ENCODE measurements at regions not wholly inside any gene's neighbourhood (a gene's known extent, or its start where the extent isn't known, plus 50 kb on each side); places are given as distances from the start of the nearest gene placed in this dataset.

- Histone ChIP-seq H3K4me1 (ENCODE audit: low read length) (no peaks in the 10 kb centered on the region), H3K9me2 (replicated peaks; ENCODE audit: insufficient read depth, low read length) (no peaks in the 10 kb centered on the region), H3K27me3 (ENCODE audit: low read length) (no peaks in the 10 kb centered on the region), H3K4me2 (ENCODE audit: low read depth, low read length, poor library complexity, severe bottlenecking) (no peak overlapping the region), H4K20me1 (ENCODE audit: insufficient read depth, low read depth, low read length) (no peaks in the 10 kb centered on the region), H3K9ac (ENCODE audit: low read length) (no peak overlapping the region), H2AFZ (ENCODE audit: low read length) (no peak overlapping the region), H3K4me3 (ENCODE audit: low read length) (no peak overlapping the region), H3K9me3 (ENCODE audit: low read length) (no peaks in the 10 kb centered on the region), H3K36me3 (ENCODE audit: insufficient read depth, low read length) (no peaks in the 10 kb centered on the region), H3K27ac (ENCODE audit: low read length) (no peak overlapping the region), H3K79me2 (ENCODE audit: low read length) (no peaks in the 10 kb centered on the region)
- DNase-seq = no peak
Observed at GRCh38 chr15:77795446-77795845, 162.7 kb upstream of the LINGO1 start.

- Histone ChIP-seq H3K27ac (ENCODE audit: low read length) (no peak overlapping the region), H3K27me3 (ENCODE audit: low read length) (no peaks in the 10 kb centered on the region), H3K9me2 (replicated peaks; ENCODE audit: insufficient read depth, low read length) (no peaks in the 10 kb centered on the region), H3K36me3 (ENCODE audit: insufficient read depth, low read length) (no peaks in the 10 kb centered on the region), H3K4me3 (ENCODE audit: low read length) (no peak overlapping the region), H3K79me2 (ENCODE audit: low read length) (no peaks in the 10 kb centered on the region), H4K20me1 (ENCODE audit: insufficient read depth, low read depth, low read length) (no peaks in the 10 kb centered on the region), H3K9ac (ENCODE audit: low read length) (no peak overlapping the region), H3K4me1 (ENCODE audit: low read length) (no peaks in the 10 kb centered on the region), H3K9me3 (ENCODE audit: low read length) (no peaks in the 10 kb centered on the region), H2AFZ (ENCODE audit: low read length) (no peak overlapping the region), H3K4me2 (ENCODE audit: low read depth, low read length, poor library complexity, severe bottlenecking) (no peak overlapping the region)
- no peak for DNase-seq
Observed at GRCh38 chr15:77791941-77792340, 159.2 kb upstream of the LINGO1 start.

DNA sequence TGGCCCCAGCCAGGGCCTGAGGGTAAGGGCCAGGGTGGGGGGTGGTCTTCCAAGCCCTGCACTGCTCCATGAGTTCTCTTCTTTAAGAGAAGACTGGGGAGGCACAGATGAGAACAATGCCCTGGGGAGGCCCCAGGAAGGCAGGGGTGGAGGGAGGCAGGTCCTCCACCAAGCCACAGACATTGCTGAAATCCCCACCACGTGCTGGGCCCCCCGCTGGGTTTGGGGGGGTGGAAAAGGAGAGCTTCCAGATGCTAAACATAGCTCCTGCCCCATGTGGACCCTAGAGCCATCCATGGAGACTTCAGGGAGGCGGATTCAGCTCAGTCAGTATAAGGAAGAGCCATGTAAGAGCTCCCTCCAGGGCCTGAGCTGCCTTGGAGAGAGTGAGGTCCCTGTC is 157.8 kb upstream of the LINGO1 start:
- no peak overlapping the region for H3K4me2 ChIP-seq (ENCODE audit: low read depth, low read length, poor library complexity, severe bottlenecking)
- no peak overlapping the region for H3K9ac ChIP-seq (ENCODE audit: low read length)
- H3K4me3 ChIP-seq (ENCODE audit: low read length) = no peak overlapping the region
- H4K20me1 ChIP-seq (ENCODE audit: insufficient read depth, low read depth, low read length) = no peaks in the 10 kb centered on the region
- H3K36me3 ChIP-seq (ENCODE audit: insufficient read depth, low read length) = no peaks in the 10 kb centered on the region
- DNase-seq = no peak
- H3K27ac ChIP-seq (ENCODE audit: low read length) = no peak overlapping the region
- no peaks in the 10 kb centered on the region for H3K27me3 ChIP-seq (ENCODE audit: low read length)
- no peaks in the 10 kb centered on the region for H3K9me3 ChIP-seq (ENCODE audit: low read length)
- no peaks in the 10 kb centered on the region for H3K4me1 ChIP-seq (ENCODE audit: low read length)
- H3K9me2 ChIP-seq (replicated peaks; ENCODE audit: insufficient read depth, low read length) = no peaks in the 10 kb centered on the region
- no peaks in the 10 kb centered on the region for H3K79me2 ChIP-seq (ENCODE audit: low read length)
- H2AFZ ChIP-seq (ENCODE audit: low read length) = no peak overlapping the region

DNA sequence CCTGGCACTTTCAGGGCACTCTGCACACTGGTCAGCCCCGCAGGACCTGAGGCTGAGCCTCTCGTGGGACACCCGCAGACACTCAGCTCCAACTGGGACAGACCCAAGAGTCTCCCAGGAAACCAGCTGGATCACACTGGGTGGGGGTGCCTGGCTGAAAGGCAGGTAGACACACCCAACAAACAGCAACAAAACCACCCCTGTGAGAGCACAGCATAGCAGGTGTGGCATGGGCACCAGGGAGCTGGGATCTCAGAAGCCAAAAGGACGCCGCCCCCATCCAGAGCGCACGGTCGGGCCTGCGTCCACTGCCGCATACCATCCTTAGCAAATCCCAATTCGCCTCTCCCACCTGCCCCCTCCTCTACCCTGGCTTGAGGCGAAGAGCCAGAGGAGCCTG is 154.2 kb upstream of the LINGO1 start:
- Histone ChIP-seq H3K36me3 (ENCODE audit: insufficient read depth, low read length) (no peaks in the 10 kb centered on the region), H3K9me2 (replicated peaks; ENCODE audit: insufficient read depth, low read length) (no peaks in the 10 kb centered on the region), H3K9me3 (ENCODE audit: low read length) (no peaks in the 10 kb centered on the region), H3K4me1 (ENCODE audit: low read length) (no peaks in the 10 kb centered on the region), H3K9ac (ENCODE audit: low read length) (no peak overlapping the region), H4K20me1 (ENCODE audit: insufficient read depth, low read depth, low read length) (no peaks in the 10 kb centered on the region), H3K27ac (ENCODE audit: low read length) (no peak overlapping the region), H3K4me2 (ENCODE audit: low read depth, low read length, poor library complexity, severe bottlenecking) (no peak overlapping the region), H3K27me3 (ENCODE audit: low read length) (no peaks in the 10 kb centered on the region), H3K4me3 (ENCODE audit: low read length) (no peak overlapping the region), H3K79me2 (ENCODE audit: low read length) (no peaks in the 10 kb centered on the region), H2AFZ (ENCODE audit: low read length) (no peak overlapping the region)
- no peak for DNase-seq

DNA sequence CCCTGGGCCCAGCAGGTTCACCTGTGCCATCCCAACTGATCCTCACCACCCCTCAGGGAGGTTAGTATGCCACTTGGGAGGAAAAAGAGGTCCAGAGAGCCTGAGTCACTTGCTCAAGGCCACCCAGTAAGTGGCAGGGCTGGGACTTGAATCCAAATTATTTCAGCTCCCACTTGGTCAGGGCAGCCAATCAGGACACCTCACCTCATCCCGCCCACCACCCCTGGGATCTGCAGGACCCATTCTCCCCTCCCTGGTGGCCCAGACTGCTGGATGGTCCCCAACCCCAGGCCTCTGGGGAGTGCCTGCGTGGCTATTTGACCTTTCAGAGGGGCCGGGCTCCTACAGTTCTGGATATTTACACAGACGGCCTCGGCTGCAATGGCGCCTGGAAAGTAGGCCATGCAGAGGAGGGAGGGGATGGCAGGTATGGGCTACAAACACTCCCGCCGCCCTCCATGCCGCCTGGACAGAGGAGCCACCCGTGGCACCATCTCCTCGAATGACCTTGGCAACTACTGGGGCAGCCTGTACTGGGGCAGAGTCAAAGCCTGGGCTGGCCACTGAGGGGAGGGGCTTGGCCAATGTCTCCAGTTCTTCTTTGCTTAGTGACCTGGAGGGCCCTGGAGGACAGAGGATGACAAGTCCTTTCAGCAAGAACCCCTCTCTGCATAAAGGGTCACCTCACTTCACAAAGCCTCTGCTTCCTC is 153.6 kb upstream of the LINGO1 start:
- Histone ChIP-seq H4K20me1 (ENCODE audit: insufficient read depth, low read depth, low read length) (no peaks in the 10 kb centered on the region), H3K79me2 (ENCODE audit: low read length) (no peaks in the 10 kb centered on the region), H3K27me3 (ENCODE audit: low read length) (no peaks in the 10 kb centered on the region), H3K9me3 (ENCODE audit: low read length) (no peaks in the 10 kb centered on the region), H3K9me2 (replicated peaks; ENCODE audit: insufficient read depth, low read length) (no peaks in the 10 kb centered on the region), H3K4me1 (ENCODE audit: low read length) (no peaks in the 10 kb centered on the region), H3K4me3 (ENCODE audit: low read length) (no peak overlapping the region), H3K36me3 (ENCODE audit: insufficient read depth, low read length) (no peaks in the 10 kb centered on the region), H2AFZ (ENCODE audit: low read length) (no peak overlapping the region), H3K27ac (ENCODE audit: low read length) (no peak overlapping the region), H3K9ac (ENCODE audit: low read length) (no peak overlapping the region), H3K4me2 (ENCODE audit: low read depth, low read length, poor library complexity, severe bottlenecking) (no peak overlapping the region)
- DNase-seq = no peak

- Histone ChIP-seq H3K9me2 (replicated peaks; ENCODE audit: insufficient read depth, low read length) (no peaks in the 10 kb centered on the region), H2AFZ (ENCODE audit: low read length) (no peak overlapping the region), H4K20me1 (ENCODE audit: insufficient read depth, low read depth, low read length) (no peaks in the 10 kb centered on the region), H3K27me3 (ENCODE audit: low read length) (no peaks in the 10 kb centered on the region), H3K27ac (ENCODE audit: low read length) (no peak overlapping the region), H3K4me3 (ENCODE audit: low read length) (no peak overlapping the region), H3K4me1 (ENCODE audit: low read length) (no peaks in the 10 kb centered on the region), H3K9ac (ENCODE audit: low read length) (no peak overlapping the region), H3K79me2 (ENCODE audit: low read length) (no peaks in the 10 kb centered on the region), H3K4me2 (ENCODE audit: low read depth, low read length, poor library complexity, severe bottlenecking) (no peak overlapping the region), H3K9me3 (ENCODE audit: low read length) (no peaks in the 10 kb centered on the region), H3K36me3 (ENCODE audit: insufficient read depth, low read length) (no peaks in the 10 kb centered on the region)
- peak; percentile 75 for DNase-seq
Observed at GRCh38 chr15:77784361-77785292, 151.9 kb upstream of the LINGO1 start.

DNA sequence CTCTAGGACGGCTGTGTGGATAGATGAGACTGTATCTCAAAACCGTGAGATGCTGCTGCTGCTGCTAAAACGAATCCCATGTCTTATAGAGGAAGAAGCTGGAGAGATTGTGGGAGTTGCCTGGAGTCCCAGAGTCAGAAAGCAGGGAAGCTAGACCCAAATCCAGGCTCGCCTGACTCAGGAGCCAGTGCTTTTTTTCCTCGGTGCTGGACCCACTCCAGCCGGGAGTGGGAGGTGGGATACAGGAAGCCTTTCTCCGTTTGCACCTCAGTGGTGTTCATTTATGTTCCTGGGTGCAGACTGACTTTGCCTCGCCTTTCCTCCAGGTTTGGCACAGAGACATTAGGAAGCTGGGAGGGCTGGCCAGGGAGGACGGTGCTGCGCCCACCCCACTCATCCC is 150.9 kb upstream of the LINGO1 start:
- DNase-seq = no peak
- Histone ChIP-seq H3K9me3 (ENCODE audit: low read length) (no peaks in the 10 kb centered on the region), H3K9me2 (replicated peaks; ENCODE audit: insufficient read depth, low read length) (no peaks in the 10 kb centered on the region), H3K9ac (ENCODE audit: low read length) (no peak overlapping the region), H3K27me3 (ENCODE audit: low read length) (no peaks in the 10 kb centered on the region), H2AFZ (ENCODE audit: low read length) (no peak overlapping the region), H3K4me2 (ENCODE audit: low read depth, low read length, poor library complexity, severe bottlenecking) (no peak overlapping the region), H3K79me2 (ENCODE audit: low read length) (no peaks in the 10 kb centered on the region), H3K36me3 (ENCODE audit: insufficient read depth, low read length) (no peaks in the 10 kb centered on the region), H3K27ac (ENCODE audit: low read length) (no peak overlapping the region), H4K20me1 (ENCODE audit: insufficient read depth, low read depth, low read length) (no peaks in the 10 kb centered on the region), H3K4me3 (ENCODE audit: low read length) (no peak overlapping the region), H3K4me1 (ENCODE audit: low read length) (no peaks in the 10 kb centered on the region)

DNA sequence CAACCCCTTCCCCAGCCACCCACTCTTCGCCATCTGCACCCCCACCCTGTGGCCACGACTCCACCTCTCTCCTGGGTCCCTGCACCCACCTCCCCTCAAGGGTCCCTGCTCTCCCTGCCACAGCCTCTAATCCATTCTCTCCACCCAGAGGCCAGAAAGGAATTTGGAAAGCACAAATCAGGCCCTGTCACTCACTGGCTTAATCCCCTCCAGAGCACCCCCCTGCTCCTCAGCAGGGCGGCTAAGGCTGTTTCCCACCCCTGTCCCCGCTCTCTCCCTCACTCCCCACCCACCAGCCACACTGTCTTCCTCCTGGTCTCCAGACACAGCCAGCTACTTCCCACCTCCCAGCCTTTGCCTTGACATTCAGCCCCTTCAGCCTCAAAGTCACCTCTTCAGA is 150.0 kb upstream of the LINGO1 start:
- Histone ChIP-seq H3K4me2 (ENCODE audit: low read depth, low read length, poor library complexity, severe bottlenecking) (no peak overlapping the region), H3K27me3 (ENCODE audit: low read length) (no peaks in the 10 kb centered on the region), H3K4me1 (ENCODE audit: low read length) (no peaks in the 10 kb centered on the region), H3K79me2 (ENCODE audit: low read length) (no peaks in the 10 kb centered on the region), H3K27ac (ENCODE audit: low read length) (no peak overlapping the region), H3K4me3 (ENCODE audit: low read length) (no peak overlapping the region), H2AFZ (ENCODE audit: low read length) (no peak overlapping the region), H3K36me3 (ENCODE audit: insufficient read depth, low read length) (no peaks in the 10 kb centered on the region), H4K20me1 (ENCODE audit: insufficient read depth, low read depth, low read length) (no peaks in the 10 kb centered on the region), H3K9me2 (replicated peaks; ENCODE audit: insufficient read depth, low read length) (no peaks in the 10 kb centered on the region), H3K9ac (ENCODE audit: low read length) (no peak overlapping the region), H3K9me3 (ENCODE audit: low read length) (no peaks in the 10 kb centered on the region)
- no peak for DNase-seq

Data from Karpas-422 (cell line).